ENCODE measurements at regions not wholly inside any gene's neighbourhood (a gene's known extent, or its start where the extent isn't known, plus 50 kb on each side); places are given as distances from the start of the nearest gene placed in this dataset.

DNA sequence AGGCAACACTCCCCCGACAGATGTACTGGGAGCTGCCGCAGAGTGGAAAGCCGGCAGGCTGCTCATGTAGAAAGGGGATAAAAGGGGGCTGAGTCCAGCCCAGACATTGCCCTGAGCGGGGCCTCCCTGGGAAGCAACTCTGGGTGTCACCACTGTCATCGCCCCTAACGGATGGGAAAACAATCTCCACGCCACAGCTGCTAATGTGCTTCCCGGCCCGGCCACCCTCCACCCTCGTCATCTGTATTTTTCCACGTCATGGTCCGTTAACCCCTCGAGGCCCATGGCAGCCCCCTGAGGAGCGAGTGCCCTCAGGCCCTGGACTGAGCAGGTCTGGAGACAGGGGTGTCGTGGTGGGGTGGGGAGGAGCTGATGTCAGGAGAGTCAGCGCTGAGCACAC is 227.4 kb downstream of the DLL1 start:
- Histone ChIP-seq H3K9ac (replicated peaks; ENCODE audit: extremely low read depth, insufficient read depth, low read length) (no peak overlapping the region), H3K9me3 (replicated peaks; ENCODE audit: control insufficient read depth, insufficient read depth, low read length) (no peaks in the 10 kb centered on the region), H3K4me3 (replicated peaks in 1 of 3; ENCODE audit: insufficient read depth in 1 of 3, low read depth in 1 of 3, low read length in 3 of 3) (no peak overlapping the region), H3K9me1 (replicated peaks; ENCODE audit: control insufficient read depth, extremely low read depth, insufficient read depth, low read length) (no peaks in the 10 kb centered on the region), H2AFZ (ENCODE audit: low read depth, low read length) (no peak overlapping the region), H4K20me1 (replicated peaks; ENCODE audit: control insufficient read depth, extremely low read depth, insufficient read depth, low read length) (no peaks in the 10 kb centered on the region), H3K4me1 (ENCODE audit: control insufficient read depth, extremely low read depth, insufficient read depth, low read length) (no peaks in the 10 kb centered on the region), H3K36me3 (ENCODE audit: control insufficient read depth in 2 of 2, extremely low read depth in 1 of 2, insufficient read depth in 2 of 2, low read length in 2 of 2) (no peaks in the 10 kb centered on the region), H3K79me2 (ENCODE audit: control insufficient read depth, insufficient read depth, low read length) (no peaks in the 10 kb centered on the region), H3K27me3 (ENCODE audit: control insufficient read depth in 2 of 2, insufficient read depth in 2 of 2, low read length in 2 of 2) (no peaks in the 10 kb centered on the region), H3K4me2 (ENCODE audit: insufficient read depth, low read length) (no peak overlapping the region), H3K27ac (ENCODE audit: insufficient read depth, low read depth, low read length) (no peak overlapping the region)
- FAIRE-seq = no peak
- BruUV-seq (replicated peaks) = no TSS peak
- ChIA-PET CTCF (no interaction called here), POLR2A (interaction anchor here (0.5 kb wide), 1 partner anchor 468 kb away, joined by 3 read pairs; no protein-coding TSS in a partner anchor)
- TF ChIP-seq, protein P1, sequence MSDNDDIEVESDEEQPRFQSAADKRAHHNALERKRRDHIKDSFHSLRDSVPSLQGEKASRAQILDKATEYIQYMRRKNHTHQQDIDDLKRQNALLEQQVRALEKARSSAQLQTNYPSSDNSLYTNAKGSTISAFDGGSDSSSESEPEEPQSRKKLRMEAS (IDR thresholded peaks at IDR 0.05; ENCODE audit: insufficient read depth, insufficient read length) = no peak
- TF ChIP-seq, protein P2, sequence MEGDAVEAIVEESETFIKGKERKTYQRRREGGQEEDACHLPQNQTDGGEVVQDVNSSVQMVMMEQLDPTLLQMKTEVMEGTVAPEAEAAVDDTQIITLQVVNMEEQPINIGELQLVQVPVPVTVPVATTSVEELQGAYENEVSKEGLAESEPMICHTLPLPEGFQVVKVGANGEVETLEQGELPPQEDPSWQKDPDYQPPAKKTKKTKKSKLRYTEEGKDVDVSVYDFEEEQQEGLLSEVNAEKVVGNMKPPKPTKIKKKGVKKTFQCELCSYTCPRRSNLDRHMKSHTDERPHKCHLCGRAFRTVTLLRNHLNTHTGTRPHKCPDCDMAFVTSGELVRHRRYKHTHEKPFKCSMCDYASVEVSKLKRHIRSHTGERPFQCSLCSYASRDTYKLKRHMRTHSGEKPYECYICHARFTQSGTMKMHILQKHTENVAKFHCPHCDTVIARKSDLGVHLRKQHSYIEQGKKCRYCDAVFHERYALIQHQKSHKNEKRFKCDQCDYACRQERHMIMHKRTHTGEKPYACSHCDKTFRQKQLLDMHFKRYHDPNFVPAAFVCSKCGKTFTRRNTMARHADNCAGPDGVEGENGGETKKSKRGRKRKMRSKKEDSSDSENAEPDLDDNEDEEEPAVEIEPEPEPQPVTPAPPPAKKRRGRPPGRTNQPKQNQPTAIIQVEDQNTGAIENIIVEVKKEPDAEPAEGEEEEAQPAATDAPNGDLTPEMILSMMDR (IDR thresholded peaks at IDR 0.05; ENCODE audit: extremely low read depth in 1 of 2, insufficient read depth in 1 of 2, low read depth in 1 of 2, low read length in 2 of 2) = no peak
- TF ChIP-seq GATA2 (IDR thresholded peaks at IDR 0.05; ENCODE audit: insufficient read depth, insufficient read length, low read depth, low read length) (no peak), POLR2AphosphoS5 (IDR thresholded peaks at IDR 0.05; ENCODE audit: insufficient read depth, low read depth, low read length) (no peak), EZH2 (IDR thresholded peaks at IDR 0.05; ENCODE audit: borderline replicate concordance, low read depth, low read length, severe bottlenecking) (no peak), POLR2A (IDR thresholded peaks at IDR 0.05; ENCODE audit: low read depth, low read length) (no peak), JUN (IDR thresholded peaks at IDR 0.05; ENCODE audit: borderline replicate concordance, insufficient read depth, insufficient read length, low read depth) (no peak), FOS (IDR thresholded peaks at IDR 0.05; ENCODE audit: borderline replicate concordance, insufficient read depth, low read length) (no peak), MYC (IDR thresholded peaks at IDR 0.05; ENCODE audit: low read depth, low read length) (no peak)
- dilution Hi-C loops (cut with MboI; ENCODE audit: extremely low pct_ligation_motif_present, low sequenced_read_pairs) (no loop called here), intact Hi-C loops (cut with micrococcal nuclease) (no loop called here)
- no peak for DNase-seq (ENCODE audit: low read depth, low spot score)
